ENCODE measurements at regions not wholly inside any gene's neighbourhood (a gene's known extent, or its start where the extent isn't known, plus 50 kb on each side); places are given as distances from the start of the nearest gene placed in this dataset.

DNA sequence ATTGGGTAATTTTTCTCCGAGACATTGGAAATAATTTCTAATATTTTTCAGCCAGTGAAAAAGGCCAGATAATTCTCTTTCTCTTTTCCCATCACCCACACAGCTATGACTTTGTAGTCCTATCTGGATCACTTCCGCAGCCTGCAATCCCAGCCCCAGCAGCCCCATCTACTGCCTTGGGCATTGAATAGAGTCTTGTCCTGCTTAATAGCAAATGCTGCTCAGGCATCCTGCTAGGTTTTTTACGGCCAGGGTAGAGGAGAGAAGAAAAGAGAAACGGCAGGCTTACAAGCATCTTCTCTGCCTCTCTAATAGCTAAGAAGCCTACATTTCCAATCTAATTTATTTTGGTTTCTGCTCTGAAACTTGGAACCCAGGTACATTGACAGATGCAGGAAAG, 154.3 kb upstream of the B3GAT1 start (continued):
- TF ChIP-seq HINFP (tag; conservative IDR thresholded peaks at IDR 0.05; ENCODE audit: low read depth) (no peak), MTA2 (IDR thresholded peaks at IDR 0.05; ENCODE audit: low read depth) (no peak), TAL1 (IDR thresholded peaks at IDR 0.05) (no peak)

GRCh38 chr11:134565343-134565891, 153.4 kb upstream of the B3GAT1 start:
- ATAC-seq (no peak), DNase-seq (ENCODE audit: extremely low read depth in 1 of 4, low spot score in 3 of 4) (no peak), FAIRE-seq (no peak)
- CTCF ChIA-PET (ENCODE audit: low intra/inter-chr PET ratio): no interaction called here
- H3K9ac ChIP-seq (ENCODE audit: insufficient read depth in 1 of 2, low read depth in 2 of 2, low read length in 2 of 2): no peak overlapping the region
- H3K27me3 ChIP-seq (ENCODE audit: control insufficient read depth in 2 of 2, insufficient read depth in 2 of 2, low read length in 2 of 2): peaks cover 0 to 21% of the 10 kb centered on the region in 2 experiments; a peak in 3 of 5 replicates
- WGBS (ENCODE audit: insufficient coverage, low coverage, missing lambda C conversion rate): 2% methylated on average over 12 of the region's 12 CpGs
- H2AFZ ChIP-seq (ENCODE audit: low read depth, low read length): no peak overlapping the region
- no peak overlapping the region for H3K4me3 ChIP-seq
- no peaks in the 10 kb centered on the region for H3K4me1 ChIP-seq (replicated peaks in 1 of 2; ENCODE audit: control insufficient read depth in 2 of 2, insufficient read depth in 2 of 2, low read length in 2 of 2)
- H3K9me3 ChIP-seq (replicated peaks; ENCODE audit: control insufficient read depth, insufficient read depth, low read depth, low read length): no peaks in the 10 kb centered on the region
- no peaks in the 10 kb centered on the region for H4K20me1 ChIP-seq (replicated peaks; ENCODE audit: control insufficient read depth, insufficient read depth, low read length)
- no peak overlapping the region; the same call in 2 of the 3 replicates for H3K27ac ChIP-seq (ENCODE audit: extremely low read depth, low read depth, low read length)
- no TSS peak for BruUV-seq (replicated peaks)
- POLR2A ChIA-PET: no interaction called here
- no peaks in the 10 kb centered on the region for H3K36me3 ChIP-seq (ENCODE audit: control insufficient read depth, insufficient read depth, low read length)
- intact Hi-C loops (cut with micrococcal nuclease) (no loop called here), in situ Hi-C loops (cut with MboI) (no loop called here)
- H3K79me2 ChIP-seq (ENCODE audit: control insufficient read depth, insufficient read depth, low read length): no peaks in the 10 kb centered on the region
- no peak overlapping the region for H3K4me2 ChIP-seq (ENCODE audit: insufficient read depth, low read length)
- H3K9me1 ChIP-seq (ENCODE audit: control insufficient read depth, insufficient read depth, low read length): no peaks in the 10 kb centered on the region
- peak; percentile 83 for TF ChIP-seq CREB1 (IDR thresholded peaks at IDR 0.05)
- TF ChIP-seq CREB1 (CRISPR knock-in tag; IDR thresholded peaks at IDR 0.05): peak; percentile 69
- no peak for TF ChIP-seq ATF1 (CRISPR knock-in tag; IDR thresholded peaks at IDR 0.05)
- peak; percentile 70 for TF ChIP-seq ATF1 (tag; IDR thresholded peaks at IDR 0.05)
- TF ChIP-seq ILK (tag; IDR thresholded peaks at IDR 0.05; ENCODE audit: borderline replicate concordance, low read depth): no peak
- TF ChIP-seq CREM (IDR thresholded peaks at IDR 0.05; ENCODE audit: low read depth): peak; percentile 79
- no peak for TF ChIP-seq NFIX (CRISPR knock-in tag; IDR thresholded peaks at IDR 0.05; ENCODE audit: low read depth)
- peak; percentile 93; the same call in 1 of the 2 replicates for TF ChIP-seq ZBED1 (IDR thresholded peaks at IDR 0.05)
- TF ChIP-seq ZSCAN32 (CRISPR knock-in tag; IDR thresholded peaks at IDR 0.05): no peak
